B cell (primary cell): ENCODE measurements at regions not wholly inside any gene's neighbourhood (a gene's known extent, or its start where the extent isn't known, plus 50 kb on each side); places are given as distances from the start of the nearest gene placed in this dataset.

Experiments
- ATAC-seq: fragments of 200-7000 bp; cut with Tn5 transposase; one replicate; pipeline ENCODE4 v1.10.0; 2021; ENCODE audit warnings: low read depth, mild to moderate bottlenecking, moderate number of reproducible peaks, moderate library complexity
- CTCF ChIA-PET: fragments of 350-600 bp; sonication (Branson Sonifier 250); formaldehyde crosslinking; loops from one replicate; lab custom pipeline; 2021; ENCODE audit warnings: antibody characterized with exemption, inconsistent platforms; lab: Charles Lee
- POLR2A ChIA-PET: fragments of 350-600 bp; sonication (Branson Sonifier 250); formaldehyde crosslinking; loops from one replicate; lab custom pipeline; 2021; ENCODE audit warnings: antibody characterized with exemption; lab: Charles Lee
- DNase-seq: peaks from one replicate; pipeline ENCODE4 v3.0.0; 2013
- H2AFZ ChIP-seq: 2 replicates; pipeline ENCODE4 v1.6.1; 2012; ENCODE audit warnings: mild to moderate bottlenecking, low read depth, low read length; ENCODE audit not compliant: insufficient read depth, poor library complexity, severe bottlenecking
- H3K27ac ChIP-seq, 2 donors: 1 replicate in 1 of 2; 2 replicates in 1 of 2; pipeline ENCODE4 v1.5.1; 2012 to 2013; ENCODE audit warnings: low read length in 2 of 2, mild to moderate bottlenecking in 2 of 2, moderate library complexity in 1 of 2
- H3K27me3 ChIP-seq, 4 experiments: fragments of 200-600 bp in 1 of 4; sonication (generic) in 1 of 4; replicated peaks in 1 of 4; 1 replicate in 2 of 4; 2 replicates in 2 of 4; pipeline versions ENCODE4 v1.6.1 to v1.7.0; 2013 to 2016; ENCODE audit warnings: low read length in 3 of 4, mild to moderate bottlenecking in 2 of 4, mixed read lengths in 1 of 4, moderate library complexity in 1 of 4; ENCODE audit not compliant: insufficient read depth in 4 of 4, control insufficient read depth in 3 of 4; ENCODE audit errors: control extremely low read depth in 1 of 4
- H3K36me3 ChIP-seq, 2 experiments: replicated peaks in 1 of 2; 1 replicate in 1 of 2; 2 replicates in 1 of 2; pipeline versions ENCODE4 v1.6.1 to v1.7.1; 2013; ENCODE audit warnings: low read length in 1 of 2; ENCODE audit not compliant: insufficient read depth in 2 of 2, control insufficient read depth in 1 of 2; ENCODE audit errors: control extremely low read depth in 1 of 2, extremely low read depth in 1 of 2
- H3K4me1 ChIP-seq, 2 donors: fragments of 200-600 bp in 1 of 2; sonication (generic) in 1 of 2; 1 replicate in 1 of 2; 2 replicates in 1 of 2; pipeline versions ENCODE4 v1.5.1 to v1.6.1; 2013 to 2017; ENCODE audit warnings: low read length in 2 of 2; ENCODE audit not compliant: control insufficient read depth in 2 of 2, insufficient read depth in 2 of 2
- H3K4me2 ChIP-seq: replicated peaks from 2 replicates; pipeline ENCODE3; 2012; ENCODE audit warnings: mild to moderate bottlenecking, low read depth, low read length; ENCODE audit not compliant: poor library complexity, severe bottlenecking
- H3K4me3 ChIP-seq, 5 experiments: fragments of 200-600 bp in 1 of 5; sonication (generic) in 1 of 5; 1 replicate in 3 of 5; 2 replicates in 2 of 5; pipeline versions ENCODE4 v1.5.1 to v1.7.0; 2011 to 2016; ENCODE audit warnings: low read length in 4 of 5, mild to moderate bottlenecking in 4 of 5, low read depth in 2 of 5, control low read depth in 1 of 5, moderate library complexity in 1 of 5; ENCODE audit not compliant: insufficient read depth in 1 of 5; ENCODE audit errors: control extremely low read depth in 1 of 5, extremely low read depth in 1 of 5
- H3K79me2 ChIP-seq: fragments of 200-600 bp; sonication (generic); one replicate; pipeline ENCODE4 v1.6.0; 2016; ENCODE audit warnings: low read length; ENCODE audit not compliant: control insufficient read depth, insufficient read depth
- H3K9ac ChIP-seq: fragments of 200-600 bp; sonication (generic); 2 replicates; pipeline ENCODE4 v1.6.1; 2017; ENCODE audit warnings: mild to moderate bottlenecking, low read length, moderate library complexity
- H3K9me3 ChIP-seq, 3 donors: one replicate each; pipeline versions ENCODE4 v1.6.1 to v1.7.1; 2013; ENCODE audit warnings: low read length in 2 of 3; ENCODE audit not compliant: control insufficient read depth in 2 of 3, insufficient read depth in 1 of 3; ENCODE audit errors: control extremely low read depth in 1 of 3
- H4K20me1 ChIP-seq: 2 replicates; pipeline ENCODE4 v1.6.0; 2012; ENCODE audit warnings: mild to moderate bottlenecking, low read length; ENCODE audit not compliant: insufficient read depth, control insufficient read depth, poor library complexity, severe bottlenecking
- H3K27ac Mint-ChIP-seq: one replicate; pipeline ENCODE4 v1.8.0; 2021; ENCODE audit warnings: mixed read lengths
- H3K27me3 Mint-ChIP-seq: one replicate; pipeline ENCODE4 v1.8.0; 2021; ENCODE audit warnings: mixed read lengths
- H3K4me1 Mint-ChIP-seq: one replicate; pipeline ENCODE4 v1.8.0; 2021; ENCODE audit warnings: mixed read lengths
- H3K4me3 Mint-ChIP-seq: one replicate; pipeline ENCODE4 v1.8.0; 2021; ENCODE audit warnings: mixed read lengths
- H3K9me3 Mint-ChIP-seq: one replicate; pipeline ENCODE4 v1.8.0; 2022; ENCODE audit warnings: mixed read lengths; ENCODE audit not compliant: insufficient read depth
- CTCF ChIP-seq: fragments of 200-600 bp; IDR thresholded peaks from one replicate; pipeline ENCODE4 v1.8.0; 2022; ENCODE audit warnings: antibody characterized with exemption, mild to moderate bottlenecking
- EZH2 ChIP-seq: IDR thresholded peaks from 2 replicates; pipeline ENCODE4 v1.6.1; 2012; ENCODE audit warnings: borderline replicate concordance, low read depth, mild to moderate bottlenecking, moderate library complexity, low read length; ENCODE audit not compliant: insufficient read depth, poor library complexity, severe bottlenecking
- WGBS: methylation state at CpG from one replicate; pipeline ENCODE4 v1.1.5; 2013; ENCODE audit warnings: missing lambda C conversion rate; ENCODE audit not compliant: insufficient coverage; 5-methylcytosine and 5-hydroxymethylcytosine counted together
- intact Hi-C: fragments of 100-400 bp; cut with micrococcal nuclease; formaldehyde crosslinking; loops from one replicate; pipeline ENCODE4 v1.10.0; 2022

DNA sequence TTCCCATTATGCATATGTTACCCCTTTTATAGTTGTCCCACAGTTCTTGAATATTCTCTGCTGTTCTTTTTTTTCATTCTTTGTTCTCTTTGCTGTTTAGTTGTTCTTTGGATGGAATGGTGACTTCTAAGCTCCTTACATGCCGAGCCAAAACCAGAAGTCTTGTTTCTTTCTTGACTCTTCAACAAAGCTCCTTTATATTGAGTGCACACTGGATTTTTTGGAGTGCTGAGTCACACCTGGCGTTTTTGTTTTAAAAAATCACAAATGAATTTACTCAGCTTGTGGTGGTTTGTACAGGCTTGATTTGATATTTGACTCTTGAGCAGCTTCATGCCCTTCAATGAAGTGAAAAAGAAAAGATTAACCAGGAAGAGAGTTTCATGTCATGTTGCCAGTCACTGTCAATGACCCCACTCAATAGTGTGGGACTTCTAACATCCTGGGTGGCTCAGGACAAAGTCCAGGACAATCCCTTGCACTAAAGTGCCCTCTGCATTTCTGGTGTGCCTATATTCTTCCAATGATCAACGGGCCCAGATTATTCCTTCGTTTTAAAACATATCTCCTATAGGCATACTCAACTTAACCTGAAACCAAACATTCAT, 112.4 kb upstream of the SLC38A4 start:
- intact Hi-C loops = no loop called here
- POLR2A ChIA-PET = no interaction called here

GRCh38 chr12:46941981-46942380, 116.2 kb upstream of the SLC38A4 start:
- H3K9me3 ChIP-seq = no peaks in the 10 kb centered on the region
- no peak overlapping the region for H3K9ac ChIP-seq
- no peak overlapping the region for H3K4me3 Mint-ChIP-seq
- no peaks in the 10 kb centered on the region for H3K4me1 ChIP-seq
- H2AFZ ChIP-seq = no peak overlapping the region
- H3K27ac ChIP-seq = no peak overlapping the region
- TF ChIP-seq CTCF (no peak), EZH2 (no peak)
- no peak for DNase-seq
- H3K27ac Mint-ChIP-seq = no peak overlapping the region
- H3K4me1 Mint-ChIP-seq = no peaks in the 10 kb centered on the region
- H3K4me2 ChIP-seq = no peak overlapping the region
- peaks cover 5% of the 10 kb centered on the region for H3K27me3 Mint-ChIP-seq
- H3K4me3 ChIP-seq = no peak overlapping the region
- ChIA-PET POLR2A (no interaction called here), CTCF (no interaction called here)
- H4K20me1 ChIP-seq = no peaks in the 10 kb centered on the region
- ATAC-seq = no peak
- intact Hi-C loops = no loop called here
- H3K27me3 ChIP-seq = no peaks in the 10 kb centered on the region
- H3K9me3 Mint-ChIP-seq = no peaks in the 10 kb centered on the region
- H3K36me3 ChIP-seq = no peaks in the 10 kb centered on the region
- H3K79me2 ChIP-seq = no peaks in the 10 kb centered on the region
- no CpG with 5 or more reads among the region's 1 CpG for WGBS

More for the DNA sequence above, 112.4 kb upstream of the SLC38A4 start:
- Histone ChIP-seq H3K9ac (no peak overlapping the region), H4K20me1 (no peaks in the 10 kb centered on the region), H3K79me2 (no peaks in the 10 kb centered on the region), H3K4me1 (no peaks in the 10 kb centered on the region), H3K9me3 (no peaks in the 10 kb centered on the region), H3K27me3 (no peaks in the 10 kb centered on the region), H3K36me3 (no peaks in the 10 kb centered on the region), H2AFZ (no peak overlapping the region), H3K27ac (no peak overlapping the region), H3K4me2 (no peak overlapping the region), H3K4me3 (no peak overlapping the region)
- 100% methylated on average over 1 of the region's 4 CpGs for WGBS
- TF ChIP-seq CTCF (no peak), EZH2 (no peak)
- peaks cover 20% of the 10 kb centered on the region for H3K27me3 Mint-ChIP-seq
- CTCF ChIA-PET = interaction anchor here (1.6 kb wide), 1 partner anchor 13 kb away, joined by 3 read pairs; no protein-coding TSS in a partner anchor
- H3K9me3 Mint-ChIP-seq = no peaks in the 10 kb centered on the region
- no peak for DNase-seq
- H3K27ac Mint-ChIP-seq = no peak overlapping the region
- no peak for ATAC-seq
- H3K4me1 Mint-ChIP-seq = no peaks in the 10 kb centered on the region
- H3K4me3 Mint-ChIP-seq = no peak overlapping the region
